Hematopoietic multipotent progenitor cell treated with erythropoietin and hydrocortisone succinate and interleukin-3 and kit ligand, for 8 days (in vitro differentiated cells): ENCODE measurements at regions not wholly inside any gene's neighbourhood (a gene's known extent, or its start where the extent isn't known, plus 50 kb on each side); places are given as distances from the start of the nearest gene placed in this dataset.

ENCODE experiments used
- DNase-seq: peaks from one replicate; pipeline ENCODE4 v3.0.0-alpha.2; 2015

- no peak for DNase-seq
Observed at GRCh38 chr1:94707321-94708298, 112.5 kb upstream of the SLC44A3 start.

GRCh38 chr1:94702442-94702815, 117.7 kb upstream of the SLC44A3 start:
- no peak for DNase-seq

- no peak for DNase-seq
Observed at GRCh38 chr1:94701796-94702441, 118.2 kb upstream of the SLC44A3 start.

GRCh38 chr1:94698759-94699502, 121.2 kb upstream of the SLC44A3 start:
- DNase-seq = no peak

- DNase-seq = no peak
Observed at GRCh38 chr1:94698356-94698755, 121.8 kb upstream of the SLC44A3 start.

- no peak for DNase-seq
Observed at GRCh38 chr1:94697839-94698238, 122.3 kb upstream of the SLC44A3 start.

- no peak for DNase-seq
Observed at GRCh38 chr1:94694226-94694915, 125.8 kb upstream of the SLC44A3 start.

GRCh38 chr1:94693435-94693834, 126.7 kb upstream of the SLC44A3 start:
- no peak for DNase-seq

- DNase-seq = no peak
Observed at GRCh38 chr1:94693029-94693428, 127.1 kb upstream of the SLC44A3 start.

- DNase-seq = no peak
Observed at GRCh38 chr1:94688646-94689045, 131.5 kb upstream of the SLC44A3 start.

- no peak for DNase-seq
Observed at GRCh38 chr1:94686882-94687281, 133.3 kb upstream of the SLC44A3 start.

- no peak for DNase-seq
Observed at GRCh38 chr1:94684690-94685250, 135.4 kb upstream of the SLC44A3 start.

GRCh38 chr1:94683886-94684285, 136.3 kb upstream of the SLC44A3 start:
- no peak for DNase-seq

- no peak for DNase-seq
Observed at GRCh38 chr1:94680039-94680377, 138.4 kb upstream of the F3 start.

- no peak for DNase-seq
Observed at GRCh38 chr1:94679332-94680038, 137.9 kb upstream of the F3 start.

- no peak for DNase-seq
Observed at GRCh38 chr1:94678202-94678848, 136.8 kb upstream of the F3 start.

GRCh38 chr1:94677714-94678113, 136.2 kb upstream of the F3 start:
- no peak for DNase-seq

- DNase-seq = no peak
Observed at GRCh38 chr1:94677087-94677486, 135.5 kb upstream of the F3 start.

GRCh38 chr1:94676686-94677085, 135.1 kb upstream of the F3 start:
- no peak for DNase-seq

GRCh38 chr1:94675373-94675772, 133.8 kb upstream of the F3 start:
- DNase-seq = no peak

- DNase-seq = no peak
Observed at GRCh38 chr1:94674876-94675275, 133.3 kb upstream of the F3 start.

- DNase-seq = no peak
Observed at GRCh38 chr1:94672934-94673333, 131.4 kb upstream of the F3 start.
